ENCODE measurements at regions not wholly inside any gene's neighbourhood (a gene's known extent, or its start where the extent isn't known, plus 50 kb on each side); places are given as distances from the start of the nearest gene placed in this dataset.

- ChIA-PET CTCF (interaction anchor here (0.6 kb wide), 1 partner anchor 9 kb away, joined by 3 read pairs; no protein-coding TSS in a partner anchor), POLR2A (no interaction called here)
Measured at GRCh38 chr5:42228279-42228678, 195.0 kb upstream of the GHR start.

GRCh38 chr5:42230839-42231238, 192.4 kb upstream of the GHR start:
- CTCF ChIA-PET: no interaction called here
- POLR2A ChIA-PET: no interaction called here
- Histone ChIP-seq H3K4me1 (ENCODE audit: control insufficient read depth, insufficient read depth, low read length) (no peaks in the 10 kb centered on the region), H3K36me3 (ENCODE audit: control insufficient read depth in 2 of 2, insufficient read depth in 1 of 2, low read length in 2 of 2) (no peaks in the 10 kb centered on the region), H3K27ac (ENCODE audit: extremely low read depth, low read depth, low read length) (no peak overlapping the region), H3K9me3 (ENCODE audit: control insufficient read depth, insufficient read depth, low read depth, low read length) (no peaks in the 10 kb centered on the region), H3K4me3 (ENCODE audit: low read depth, low read length) (no peak overlapping the region)
- no peak for TF ChIP-seq REPIN1 (tag by site-specific recombination; IDR thresholded peaks at IDR 0.05; ENCODE audit: low read depth)

More at GRCh38 chr5:42228279-42228678, 195.0 kb upstream of the GHR start:
- H3K9me3 ChIP-seq (ENCODE audit: control insufficient read depth, insufficient read depth, low read depth, low read length): no peaks in the 10 kb centered on the region
- TF ChIP-seq ZNF391 (tag by site-specific recombination; IDR thresholded peaks at IDR 0.05; ENCODE audit: borderline replicate concordance, low read depth) (no peak), ZFP3 (tag by site-specific recombination; IDR thresholded peaks at IDR 0.05; ENCODE audit: low read depth) (no peak), ZNF514 (tag by site-specific recombination; IDR thresholded peaks at IDR 0.05) (no peak), IKZF3 (tag by site-specific recombination; IDR thresholded peaks at IDR 0.05) (no peak), FEZF1 (tag by site-specific recombination; IDR thresholded peaks at IDR 0.05) (no peak), ZNF132 (tag by site-specific recombination; IDR thresholded peaks at IDR 0.05; ENCODE audit: borderline replicate concordance) (no peak), ZNF660 (tag by site-specific recombination; IDR thresholded peaks at IDR 0.05) (no peak), SP2 (tag by site-specific recombination; IDR thresholded peaks at IDR 0.05) (no peak), ZNF768 (tag by site-specific recombination; IDR thresholded peaks at IDR 0.05) (no peak), ZNF645 (tag by site-specific recombination; IDR thresholded peaks at IDR 0.05) (no peak), ZNF777 (tag by site-specific recombination; IDR thresholded peaks at IDR 0.05; ENCODE audit: borderline replicate concordance) (no peak)
- TF ChIP-seq, protein P1, sequence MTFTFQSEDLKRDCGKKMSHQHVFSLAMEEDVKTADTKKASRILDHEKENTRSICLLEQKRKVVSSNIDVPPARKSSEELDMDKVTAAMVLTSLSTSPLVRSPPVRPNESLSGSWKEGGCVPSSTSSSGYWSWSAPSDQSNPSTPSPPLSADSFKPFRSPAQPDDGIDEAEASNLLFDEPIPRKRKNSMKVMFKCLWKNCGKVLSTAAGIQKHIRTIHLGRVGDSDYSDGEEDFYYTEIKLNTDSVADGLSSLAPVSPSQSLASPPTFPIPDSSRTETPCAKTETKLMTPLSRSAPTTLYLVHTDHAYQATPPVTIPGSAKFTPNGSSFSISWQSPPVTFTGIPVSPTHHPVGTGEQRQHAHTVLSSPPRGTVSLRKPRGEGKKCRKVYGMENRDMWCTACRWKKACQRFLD (tag by site-specific recombination; IDR thresholded peaks at IDR 0.05): no peak
- TF ChIP-seq, protein P2, sequence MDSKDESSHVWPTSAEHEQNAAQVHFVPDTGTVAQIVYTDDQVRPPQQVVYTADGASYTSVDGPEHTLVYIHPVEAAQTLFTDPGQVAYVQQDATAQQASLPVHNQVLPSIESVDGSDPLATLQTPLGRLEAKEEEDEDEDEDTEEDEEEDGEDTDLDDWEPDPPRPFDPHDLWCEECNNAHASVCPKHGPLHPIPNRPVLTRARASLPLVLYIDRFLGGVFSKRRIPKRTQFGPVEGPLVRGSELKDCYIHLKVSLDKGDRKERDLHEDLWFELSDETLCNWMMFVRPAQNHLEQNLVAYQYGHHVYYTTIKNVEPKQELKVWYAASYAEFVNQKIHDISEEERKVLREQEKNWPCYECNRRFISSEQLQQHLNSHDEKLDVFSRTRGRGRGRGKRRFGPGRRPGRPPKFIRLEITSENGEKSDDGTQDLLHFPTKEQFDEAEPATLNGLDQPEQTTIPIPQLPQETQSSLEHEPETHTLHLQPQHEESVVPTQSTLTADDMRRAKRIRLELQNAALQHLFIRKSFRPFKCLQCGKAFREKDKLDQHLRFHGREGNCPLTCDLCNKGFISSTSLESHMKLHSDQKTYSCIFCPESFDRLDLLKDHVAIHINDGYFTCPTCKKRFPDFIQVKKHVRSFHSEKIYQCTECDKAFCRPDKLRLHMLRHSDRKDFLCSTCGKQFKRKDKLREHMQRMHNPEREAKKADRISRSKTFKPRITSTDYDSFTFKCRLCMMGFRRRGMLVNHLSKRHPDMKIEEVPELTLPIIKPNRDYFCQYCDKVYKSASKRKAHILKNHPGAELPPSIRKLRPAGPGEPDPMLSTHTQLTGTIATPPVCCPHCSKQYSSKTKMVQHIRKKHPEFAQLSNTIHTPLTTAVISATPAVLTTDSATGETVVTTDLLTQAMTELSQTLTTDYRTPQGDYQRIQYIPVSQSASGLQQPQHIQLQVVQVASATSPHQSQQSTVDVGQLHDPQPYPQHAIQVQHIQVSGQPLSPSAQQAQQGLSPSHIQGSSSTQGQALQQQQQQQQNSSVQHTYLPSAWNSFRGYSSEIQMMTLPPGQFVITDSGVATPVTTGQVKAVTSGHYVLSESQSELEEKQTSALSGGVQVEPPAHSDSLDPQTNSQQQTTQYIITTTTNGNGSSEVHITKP (tag by site-specific recombination; IDR thresholded peaks at IDR 0.05): no peak
- TF ChIP-seq, protein P3, sequence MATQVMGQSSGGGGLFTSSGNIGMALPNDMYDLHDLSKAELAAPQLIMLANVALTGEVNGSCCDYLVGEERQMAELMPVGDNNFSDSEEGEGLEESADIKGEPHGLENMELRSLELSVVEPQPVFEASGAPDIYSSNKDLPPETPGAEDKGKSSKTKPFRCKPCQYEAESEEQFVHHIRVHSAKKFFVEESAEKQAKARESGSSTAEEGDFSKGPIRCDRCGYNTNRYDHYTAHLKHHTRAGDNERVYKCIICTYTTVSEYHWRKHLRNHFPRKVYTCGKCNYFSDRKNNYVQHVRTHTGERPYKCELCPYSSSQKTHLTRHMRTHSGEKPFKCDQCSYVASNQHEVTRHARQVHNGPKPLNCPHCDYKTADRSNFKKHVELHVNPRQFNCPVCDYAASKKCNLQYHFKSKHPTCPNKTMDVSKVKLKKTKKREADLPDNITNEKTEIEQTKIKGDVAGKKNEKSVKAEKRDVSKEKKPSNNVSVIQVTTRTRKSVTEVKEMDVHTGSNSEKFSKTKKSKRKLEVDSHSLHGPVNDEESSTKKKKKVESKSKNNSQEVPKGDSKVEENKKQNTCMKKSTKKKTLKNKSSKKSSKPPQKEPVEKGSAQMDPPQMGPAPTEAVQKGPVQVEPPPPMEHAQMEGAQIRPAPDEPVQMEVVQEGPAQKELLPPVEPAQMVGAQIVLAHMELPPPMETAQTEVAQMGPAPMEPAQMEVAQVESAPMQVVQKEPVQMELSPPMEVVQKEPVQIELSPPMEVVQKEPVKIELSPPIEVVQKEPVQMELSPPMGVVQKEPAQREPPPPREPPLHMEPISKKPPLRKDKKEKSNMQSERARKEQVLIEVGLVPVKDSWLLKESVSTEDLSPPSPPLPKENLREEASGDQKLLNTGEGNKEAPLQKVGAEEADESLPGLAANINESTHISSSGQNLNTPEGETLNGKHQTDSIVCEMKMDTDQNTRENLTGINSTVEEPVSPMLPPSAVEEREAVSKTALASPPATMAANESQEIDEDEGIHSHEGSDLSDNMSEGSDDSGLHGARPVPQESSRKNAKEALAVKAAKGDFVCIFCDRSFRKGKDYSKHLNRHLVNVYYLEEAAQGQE (tag by site-specific recombination; IDR thresholded peaks at IDR 0.05): no peak
- H3K4me1 ChIP-seq (ENCODE audit: control insufficient read depth, insufficient read depth, low read length): no peaks in the 10 kb centered on the region
- H3K27ac ChIP-seq (ENCODE audit: extremely low read depth, low read depth, low read length): no peak overlapping the region
- H3K4me3 ChIP-seq (ENCODE audit: low read depth, low read length): no peak overlapping the region
- no peaks in the 10 kb centered on the region for H3K36me3 ChIP-seq (ENCODE audit: control insufficient read depth in 2 of 2, insufficient read depth in 1 of 2, low read length in 2 of 2)

Data from HEK293 (cell line).